ENCODE measurements at regions not wholly inside any gene's neighbourhood (a gene's known extent, or its start where the extent isn't known, plus 50 kb on each side); places are given as distances from the start of the nearest gene placed in this dataset.

DNA sequence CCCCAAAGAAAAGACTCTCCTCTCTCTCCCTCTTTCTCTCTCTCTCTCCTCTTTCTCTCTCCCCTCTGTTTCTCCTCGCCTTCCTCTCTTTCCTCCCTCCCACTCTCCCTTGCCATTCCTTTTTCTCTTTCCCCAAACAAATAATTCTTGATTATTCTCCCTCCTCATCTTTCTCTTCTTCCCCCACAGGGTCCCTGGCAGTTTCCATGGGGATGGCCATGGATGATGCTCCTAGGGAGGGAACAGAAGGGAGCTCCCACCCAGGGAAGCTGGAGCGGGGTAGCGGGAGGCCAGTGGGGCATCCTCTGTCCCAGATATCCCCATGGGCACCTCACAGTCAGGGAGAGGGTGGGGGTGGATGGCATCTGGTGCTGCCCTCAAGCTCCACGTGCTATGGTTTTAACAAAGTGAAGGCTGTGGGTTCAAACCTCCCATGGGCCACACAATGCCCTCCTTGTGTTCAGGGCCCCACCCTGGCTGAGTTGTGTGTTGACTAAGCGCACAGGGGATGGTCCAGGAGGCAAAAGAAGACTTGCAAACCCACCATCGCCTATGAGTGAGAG lies 266.4 kb downstream of the BUD13 start:
- no peak for TF ChIP-seq POLR2AphosphoS5 (IDR thresholded peaks at IDR 0.05)
- no peak for TF ChIP-seq POLR2A (IDR thresholded peaks at IDR 0.05)

All from gastroesophageal sphincter (tissue), 2 donors.